Prostate gland (tissue), 2 donors: ENCODE measurements at regions not wholly inside any gene's neighbourhood (a gene's known extent, or its start where the extent isn't known, plus 50 kb on each side); places are given as distances from the start of the nearest gene placed in this dataset.

Source experiments
- POLR2AphosphoS5 ChIP-seq: sonication (generic); formaldehyde crosslinking; IDR thresholded peaks from one replicate; pipeline ENCODE4 v1.6.1; 2017; ENCODE audit warnings: antibody characterized with exemption
- TF ChIP-seq, protein P1 (sequence below), 4 experiments: fragments of 200-600 bp in 2 of 4; fragments of 450-650 bp in 2 of 4; sonication (generic) in 2 of 4; IDR thresholded peaks; 1 replicate in 3 of 4; 2 replicates in 1 of 4; pipeline ENCODE4 v1.5.1; 2016 to 2019; ENCODE audit warnings: antibody characterized with exemption in 4 of 4, mild to moderate bottlenecking in 2 of 4, moderate library complexity in 2 of 4

DNA sequence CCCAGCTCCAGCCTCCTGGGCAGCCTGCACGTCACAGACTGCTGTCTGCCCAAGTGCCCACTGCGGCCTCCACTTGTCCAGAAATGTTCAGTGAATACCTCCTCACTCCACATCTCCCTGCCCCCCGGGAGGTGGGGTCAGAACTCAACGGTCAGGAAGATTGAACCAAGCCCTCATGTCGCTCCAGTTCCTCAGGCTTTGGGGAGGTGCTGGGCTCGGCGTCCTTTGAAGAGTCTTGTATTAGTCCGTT lies 82.4 kb upstream of the LRPAP1 start:
- TF ChIP-seq POLR2AphosphoS5: no peak
- TF ChIP-seq, protein P1, sequence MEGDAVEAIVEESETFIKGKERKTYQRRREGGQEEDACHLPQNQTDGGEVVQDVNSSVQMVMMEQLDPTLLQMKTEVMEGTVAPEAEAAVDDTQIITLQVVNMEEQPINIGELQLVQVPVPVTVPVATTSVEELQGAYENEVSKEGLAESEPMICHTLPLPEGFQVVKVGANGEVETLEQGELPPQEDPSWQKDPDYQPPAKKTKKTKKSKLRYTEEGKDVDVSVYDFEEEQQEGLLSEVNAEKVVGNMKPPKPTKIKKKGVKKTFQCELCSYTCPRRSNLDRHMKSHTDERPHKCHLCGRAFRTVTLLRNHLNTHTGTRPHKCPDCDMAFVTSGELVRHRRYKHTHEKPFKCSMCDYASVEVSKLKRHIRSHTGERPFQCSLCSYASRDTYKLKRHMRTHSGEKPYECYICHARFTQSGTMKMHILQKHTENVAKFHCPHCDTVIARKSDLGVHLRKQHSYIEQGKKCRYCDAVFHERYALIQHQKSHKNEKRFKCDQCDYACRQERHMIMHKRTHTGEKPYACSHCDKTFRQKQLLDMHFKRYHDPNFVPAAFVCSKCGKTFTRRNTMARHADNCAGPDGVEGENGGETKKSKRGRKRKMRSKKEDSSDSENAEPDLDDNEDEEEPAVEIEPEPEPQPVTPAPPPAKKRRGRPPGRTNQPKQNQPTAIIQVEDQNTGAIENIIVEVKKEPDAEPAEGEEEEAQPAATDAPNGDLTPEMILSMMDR (IDR thresholded peaks at IDR 0.05): no peak
